ENCODE measurements at regions not wholly inside any gene's neighbourhood (a gene's known extent, or its start where the extent isn't known, plus 50 kb on each side); places are given as distances from the start of the nearest gene placed in this dataset.
"Not testable (repeated sequence)": the region's sequence is repeated elsewhere in the genome, so short reads cannot be mapped to it uniquely, and the experiment has no call there.

DNA sequence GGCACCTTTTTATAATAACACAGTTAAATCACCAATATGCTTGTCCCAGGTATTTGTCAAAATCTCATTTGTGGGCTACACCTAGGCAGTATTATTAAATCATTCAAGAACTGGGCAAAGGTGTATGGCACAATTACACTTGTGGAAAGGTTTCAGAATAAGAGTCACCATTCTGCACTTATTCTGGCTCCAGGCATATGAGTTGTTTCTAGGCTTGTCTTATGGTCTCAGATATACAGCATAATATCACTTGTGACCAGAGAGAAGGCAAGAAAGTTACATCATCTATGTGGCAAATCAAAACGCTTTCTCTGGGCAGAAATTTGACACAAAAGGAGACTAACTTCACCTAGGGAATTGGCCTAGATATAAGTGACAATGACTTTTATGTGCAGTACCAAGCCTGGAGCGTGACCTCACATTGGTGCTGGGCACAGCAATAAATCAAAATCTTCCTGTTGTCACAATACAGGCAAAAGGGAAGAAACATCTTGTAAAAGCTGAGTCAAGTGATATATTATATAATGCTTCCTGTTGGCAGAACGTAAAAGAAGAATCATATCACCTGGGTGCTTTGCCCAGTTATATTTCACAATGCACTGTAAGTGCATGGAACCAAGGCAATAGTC lies 959.9 kb upstream of the AMELY start:
- no peak for DNase-seq

DNA sequence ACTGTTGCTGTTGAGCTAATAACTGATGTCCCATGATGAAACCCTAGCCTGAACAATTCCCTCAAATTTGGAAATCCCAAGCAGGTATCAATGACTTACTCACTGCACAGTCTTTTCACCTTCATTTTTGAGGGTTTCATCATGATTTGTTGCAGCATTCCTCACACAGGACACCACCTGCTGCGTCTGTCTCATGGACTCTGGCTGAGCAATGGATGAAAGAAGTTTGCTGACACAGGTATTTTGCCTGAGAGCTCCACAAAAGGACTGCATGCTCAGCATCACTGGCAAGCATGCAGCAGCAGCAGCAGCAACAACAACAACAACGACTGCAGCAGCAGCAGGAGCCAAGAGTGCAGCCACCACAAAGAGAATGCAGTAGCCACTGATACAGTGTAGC lies 955.4 kb upstream of the AMELY start:
- no peak for DNase-seq

- DNase-seq = no peak
These were observed 949.4 kb upstream of the AMELY start for GRCh38 chrY:7860781-7861614.

- no peak for DNase-seq
These were observed 938.6 kb upstream of the AMELY start for GRCh38 chrY:7850191-7850590.

GRCh38 chrY:7845776-7846175 lies 934.2 kb upstream of the AMELY start:
- no peak for DNase-seq

DNA sequence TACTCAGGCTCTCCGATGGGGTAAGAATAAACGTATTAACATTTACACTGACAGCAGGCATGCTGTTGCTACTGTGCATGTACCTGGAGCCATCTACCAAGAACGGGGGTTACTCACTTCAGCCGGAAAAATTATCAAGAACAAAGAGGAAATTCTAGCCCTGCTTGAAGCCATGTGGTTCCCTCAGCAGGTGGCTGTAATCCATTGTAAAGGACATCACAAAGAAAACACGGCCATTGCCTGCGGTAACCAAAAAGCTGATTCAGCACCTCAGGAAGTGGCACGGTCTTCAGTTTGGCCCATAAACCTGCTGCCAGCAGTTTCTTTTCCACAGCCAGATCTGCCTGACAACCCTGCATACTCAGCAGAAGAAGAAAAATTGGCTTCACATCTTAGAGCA lies 925.5 kb upstream of the AMELY start:
- DNase-seq = no peak

GRCh38 chrY:7836366-7836765 lies 924.8 kb upstream of the AMELY start:
- DNase-seq = no peak

GRCh38 chrY:7835416-7835815 lies 923.9 kb upstream of the AMELY start:
- DNase-seq = no peak

- no peak for DNase-seq
These were observed 922.7 kb upstream of the AMELY start for GRCh38 chrY:7834284-7834683.

DNA sequence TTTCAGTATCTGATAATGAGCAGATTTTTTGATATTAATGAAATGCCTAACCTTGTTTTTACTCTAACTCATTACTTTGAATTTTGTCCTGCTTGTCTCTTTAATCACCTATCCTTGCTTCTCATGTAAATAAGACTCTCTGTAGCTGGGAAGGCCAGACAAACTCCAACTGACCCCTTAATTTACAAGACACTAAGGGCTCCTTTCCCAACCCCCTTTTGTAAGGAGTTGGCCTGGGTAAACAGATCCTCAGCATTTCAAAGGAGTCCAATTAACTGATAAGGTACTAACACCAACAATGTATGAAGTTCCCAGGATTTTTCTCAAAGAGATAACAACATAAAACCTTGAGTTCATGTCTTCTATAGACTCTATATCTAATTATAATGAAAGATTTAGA lies 919.3 kb upstream of the AMELY start:
- not testable (repeated sequence) for DNase-seq

DNA sequence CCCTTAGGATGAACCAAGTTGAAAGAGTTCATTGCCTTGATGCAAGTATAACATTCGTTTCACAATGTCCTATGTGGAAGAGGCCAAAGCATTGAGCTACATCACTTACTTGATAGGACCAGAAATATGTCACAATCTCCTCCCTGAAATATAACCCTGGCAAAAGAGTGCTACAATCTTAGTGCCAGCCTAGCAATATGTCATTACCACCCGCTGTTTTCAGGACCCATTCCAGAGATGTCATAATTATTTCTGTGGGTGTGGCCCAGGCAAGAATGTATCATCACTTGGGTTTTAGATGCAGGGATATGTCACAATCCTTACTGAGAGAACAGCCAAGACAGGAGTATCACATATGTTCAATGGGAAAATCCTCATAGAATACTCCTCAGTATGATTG lies 915.0 kb upstream of the AMELY start:
- DNase-seq = no peak

DNA sequence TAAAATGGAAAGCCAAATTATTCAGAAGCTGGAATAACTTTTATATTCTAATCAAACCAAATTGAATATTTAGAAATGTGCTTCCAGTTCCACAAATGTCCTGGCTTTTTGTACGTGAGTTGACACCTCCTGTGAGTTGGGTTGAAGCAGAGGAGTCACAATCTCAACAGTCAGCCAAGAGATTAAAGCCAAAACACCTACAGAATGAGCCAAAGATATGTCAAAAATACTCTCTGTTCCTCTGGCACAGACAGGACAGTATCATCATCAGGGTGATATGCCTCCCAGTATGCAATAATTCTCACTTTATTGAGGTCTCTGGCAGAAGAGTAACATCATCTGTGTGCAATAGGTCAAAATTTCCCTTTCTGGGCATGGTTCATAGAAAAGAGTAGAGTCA lies 914.3 kb upstream of the AMELY start:
- no peak for DNase-seq

DNA sequence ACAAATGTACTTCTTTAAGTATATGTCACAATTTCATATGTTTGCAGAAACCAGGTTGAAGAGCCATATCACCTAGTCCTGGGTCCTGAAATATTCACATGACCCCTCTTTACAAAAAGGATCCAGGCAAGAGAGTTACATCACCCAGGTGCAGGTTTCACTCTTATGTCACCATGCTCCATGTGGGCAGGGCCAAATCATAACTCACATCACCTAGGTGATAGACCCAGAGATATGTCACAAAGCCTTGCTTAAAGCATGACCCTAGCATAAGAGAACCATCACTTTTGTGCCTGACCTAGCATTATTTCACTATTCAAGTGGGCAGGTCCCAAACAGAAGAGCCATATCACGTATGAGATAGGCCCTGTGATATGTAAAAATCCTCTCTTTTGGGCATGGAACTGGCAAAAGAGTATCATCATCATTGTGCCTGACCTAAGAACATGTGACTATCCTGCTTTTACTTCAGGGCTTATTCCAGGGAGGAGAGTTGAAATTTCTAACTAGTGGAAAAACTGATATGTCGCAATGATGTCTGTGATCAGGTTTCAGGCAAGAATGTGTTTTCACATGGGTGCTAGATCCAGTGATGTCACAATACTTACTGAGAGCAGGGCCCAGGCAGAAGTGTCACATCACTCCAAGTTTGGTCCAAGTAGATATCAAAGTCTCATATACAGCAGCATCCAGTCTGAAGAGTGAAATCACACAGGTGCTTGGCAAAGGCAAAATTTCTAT lies 909.9 kb upstream of the AMELY start:
- DNase-seq = no peak

- peak; percentile 0 for DNase-seq
These were observed 907.4 kb upstream of the AMELY start for GRCh38 chrY:7818924-7819323.

- no peak for DNase-seq
These were observed 905.0 kb upstream of the AMELY start for GRCh38 chrY:7816567-7816966.

GRCh38 chrY:7815921-7816320 lies 904.4 kb upstream of the AMELY start:
- DNase-seq = no peak

- DNase-seq = no peak
These were observed 903.7 kb upstream of the AMELY start for GRCh38 chrY:7815285-7815684.

DNA sequence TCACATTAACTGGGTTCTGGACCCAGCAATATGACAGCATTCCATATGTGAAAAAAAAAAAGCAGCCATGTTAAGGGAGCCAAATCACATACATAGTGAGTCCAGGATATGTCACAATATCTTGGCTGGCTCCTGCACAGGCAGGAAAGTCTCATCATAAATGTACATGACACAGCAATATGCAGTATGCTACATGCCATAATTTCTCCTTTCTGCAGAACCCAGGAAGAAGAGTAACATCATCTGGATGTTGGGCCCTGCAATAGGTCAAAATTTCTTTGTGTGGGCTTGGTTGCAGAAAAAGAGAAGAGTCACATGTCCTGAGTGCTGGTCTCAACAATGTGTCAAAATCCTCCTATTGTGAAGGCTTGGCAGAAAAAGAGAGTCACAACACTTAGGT lies 902.8 kb upstream of the AMELY start:
- no peak for DNase-seq

- DNase-seq = no peak
These were observed 898.8 kb upstream of the AMELY start for GRCh38 chrY:7810359-7810758.

DNA sequence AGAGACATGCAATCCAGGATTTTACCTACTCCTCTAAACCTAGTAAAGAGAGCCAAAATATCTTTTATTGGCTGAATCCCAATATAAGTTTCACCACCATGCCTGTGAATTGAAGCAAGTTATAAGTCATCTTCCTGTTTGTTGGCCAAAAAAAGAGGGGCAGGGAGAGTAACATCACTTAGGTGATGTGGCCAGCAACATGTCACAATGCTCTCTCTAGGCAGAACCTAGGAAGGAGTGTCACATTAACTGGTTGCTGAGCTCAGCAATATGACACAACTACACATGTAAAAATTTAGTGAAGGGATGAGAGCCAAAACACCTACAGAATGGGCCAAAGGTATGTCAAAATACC lies 895.9 kb upstream of the AMELY start:
- DNase-seq = no peak

DNA sequence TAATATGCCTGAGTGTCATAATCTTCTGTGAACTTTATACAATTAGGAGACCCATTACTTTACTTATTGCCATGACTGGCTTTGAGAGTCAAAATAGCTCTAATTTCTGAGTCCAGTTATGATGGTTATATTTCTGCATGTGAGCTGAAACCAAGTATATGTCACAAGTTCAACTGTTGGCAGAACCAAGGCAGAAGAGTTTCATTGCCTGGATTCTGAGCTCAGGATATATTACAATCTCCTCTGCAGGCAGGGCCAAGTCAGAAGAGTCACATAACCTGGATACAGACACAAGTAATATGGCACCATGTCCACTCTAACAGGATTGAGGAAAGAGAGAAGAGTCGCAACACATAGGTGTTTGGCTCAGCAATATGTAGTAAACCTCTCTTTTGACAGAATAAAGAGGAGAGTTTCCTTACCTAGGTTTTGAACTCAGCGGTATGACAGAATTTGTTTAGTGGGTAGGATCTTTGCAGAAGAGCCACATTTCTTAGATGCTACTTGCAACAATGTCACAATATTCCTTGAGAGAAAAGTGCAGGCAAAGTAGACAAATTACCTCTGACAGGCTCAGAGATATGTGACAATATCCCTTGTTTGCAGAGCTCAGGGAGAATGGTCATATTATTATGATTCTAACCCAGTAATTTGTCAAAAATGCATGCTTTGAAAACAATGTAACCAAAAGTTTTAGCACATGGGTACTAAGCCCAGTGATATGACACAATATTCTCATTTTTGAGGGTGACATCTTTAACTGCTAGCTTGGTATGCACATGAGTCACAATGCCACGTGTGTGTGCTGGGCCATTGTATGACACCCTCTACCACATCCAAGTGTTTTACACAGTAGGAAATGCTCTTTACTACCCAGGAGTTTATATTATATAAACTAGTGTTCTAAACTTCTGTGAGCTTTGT lies 895.3 kb upstream of the AMELY start:
- no peak for DNase-seq

DNA sequence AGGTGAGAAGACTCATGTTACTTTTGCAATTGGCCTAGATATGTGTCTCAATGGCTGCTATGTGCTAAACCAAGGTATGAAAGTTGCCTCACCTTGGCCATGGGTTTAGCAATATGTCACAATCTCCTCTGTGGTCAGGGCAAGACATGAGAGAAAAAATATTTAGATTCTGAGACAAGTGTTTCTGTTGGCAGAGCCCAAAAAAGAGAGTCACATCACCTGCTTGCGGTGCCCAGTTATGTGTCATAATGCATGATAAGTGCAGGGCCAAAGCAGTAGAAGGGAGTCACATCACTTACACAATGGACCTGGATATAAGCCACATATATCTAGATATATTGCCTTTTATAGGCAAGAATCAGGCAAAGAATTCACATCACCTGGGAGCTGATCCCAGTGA lies 894.1 kb upstream of the AMELY start:
- no peak for DNase-seq

DNA sequence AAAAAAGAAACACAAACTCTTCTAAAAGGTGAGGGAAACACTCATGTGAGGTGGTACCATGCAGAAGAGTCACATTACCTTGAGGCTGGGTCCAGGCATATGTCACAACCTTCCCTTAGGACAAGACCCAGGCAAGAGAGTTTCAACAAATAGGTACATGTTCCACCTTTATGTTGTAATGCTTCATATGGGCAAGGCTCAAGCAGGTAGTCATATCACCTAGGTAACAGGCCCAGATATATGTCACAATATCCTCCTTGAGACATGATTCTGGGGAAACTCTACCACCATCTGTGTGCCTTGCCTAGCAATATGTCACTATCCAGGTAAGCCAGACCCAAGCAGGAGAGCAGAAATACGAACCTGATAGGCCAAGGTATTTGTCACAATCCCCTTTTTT lies 892.2 kb upstream of the AMELY start:
- no peak for DNase-seq
